GM12891 (cell line): ENCODE measurements at regions not wholly inside any gene's neighbourhood (a gene's known extent, or its start where the extent isn't known, plus 50 kb on each side); places are given as distances from the start of the nearest gene placed in this dataset.

Experiments
- POLR2A ChIP-seq: IDR thresholded peaks from 2 replicates; pipeline ENCODE4 v1.6.1; 2011; ENCODE audit warnings: low read depth, low read length, control low read depth
- POLR2AphosphoS5 ChIP-seq: IDR thresholded peaks from 2 replicates; pipeline ENCODE4 v1.6.1; 2011; ENCODE audit warnings: low read depth, low read length, control low read depth

- TF ChIP-seq POLR2A = no peak
- TF ChIP-seq POLR2AphosphoS5 = no peak
These were observed 239.7 kb downstream of the S1PR1 start for GRCh38 chr1:101476541-101476940.
